ENCODE measurements at regions not wholly inside any gene's neighbourhood (a gene's known extent, or its start where the extent isn't known, plus 50 kb on each side); places are given as distances from the start of the nearest gene placed in this dataset.

GRCh38 chr6:155646443-155646842 lies 190.8 kb upstream of the NOX3 start:
- no peak overlapping the region for H3K4me3 Mint-ChIP-seq
- no peak overlapping the region for H3K4me3 ChIP-seq (ENCODE audit: low read depth, low read length)
- no peaks in the 10 kb centered on the region for H3K36me3 ChIP-seq (ENCODE audit: control insufficient read depth, insufficient read depth, low read length)
- no peaks in the 10 kb centered on the region for H3K4me1 ChIP-seq (ENCODE audit: control insufficient read depth, insufficient read depth, low read length, poor library complexity, severe bottlenecking)
- H3K27me3 ChIP-seq (ENCODE audit: control insufficient read depth, insufficient read depth, low read length): no peaks in the 10 kb centered on the region
- H3K36me3 Mint-ChIP-seq: no peaks in the 10 kb centered on the region
- no peaks in the 10 kb centered on the region for H3K9me3 ChIP-seq (ENCODE audit: control insufficient read depth in 2 of 2, low read length in 2 of 2)
- H3K27ac Mint-ChIP-seq: no peak overlapping the region
- peaks cover 8% of the 10 kb centered on the region for H3K27me3 Mint-ChIP-seq
- DNase-seq: no peak
- H3K27ac ChIP-seq (ENCODE audit: insufficient read depth, low read length, poor library complexity, severe bottlenecking): no peak overlapping the region
- H3K4me1 Mint-ChIP-seq: peaks cover 0 to 4% (median 1%) of the 10 kb centered on the region in 4 donors
- peaks cover 0 to 8% (median 3%) of the 10 kb centered on the region in 7 donors for H3K9me3 Mint-ChIP-seq
- no peak for ATAC-seq (ENCODE audit: low read depth in 2 of 2)

- H3K27ac ChIP-seq (ENCODE audit: insufficient read depth, low read length, poor library complexity, severe bottlenecking): no peak overlapping the region
- H3K4me1 ChIP-seq (ENCODE audit: control insufficient read depth, insufficient read depth, low read length, poor library complexity, severe bottlenecking): no peaks in the 10 kb centered on the region
- no peaks in the 10 kb centered on the region for H3K36me3 ChIP-seq (ENCODE audit: control insufficient read depth, insufficient read depth, low read length)
- no peaks in the 10 kb centered on the region for H3K9me3 ChIP-seq (ENCODE audit: control insufficient read depth in 2 of 2, low read length in 2 of 2)
- peaks cover 0 to 18% (median 6%) of the 10 kb centered on the region in 7 donors for H3K9me3 Mint-ChIP-seq
- ATAC-seq (ENCODE audit: low read depth in 2 of 2): no peak
- H3K27ac Mint-ChIP-seq: no peak overlapping the region
- H3K4me3 Mint-ChIP-seq: no peak overlapping the region
- H3K27me3 ChIP-seq (ENCODE audit: control insufficient read depth, insufficient read depth, low read length): no peaks in the 10 kb centered on the region
- peaks cover 0 to 4% (median 1%) of the 10 kb centered on the region in 4 donors for H3K4me1 Mint-ChIP-seq
- H3K4me3 ChIP-seq (ENCODE audit: low read depth, low read length): no peak overlapping the region
- no peak for DNase-seq
- H3K36me3 Mint-ChIP-seq: no peaks in the 10 kb centered on the region
- H3K27me3 Mint-ChIP-seq: peaks cover 8% of the 10 kb centered on the region
Observed at GRCh38 chr6:155645325-155645724, 189.7 kb upstream of the NOX3 start.

GRCh38 chr6:155641603-155642002 lies 186.0 kb upstream of the NOX3 start:
- Mint-ChIP-seq H3K4me1 (no peaks in the 10 kb centered on the region), H3K36me3 (no peaks in the 10 kb centered on the region), H3K27ac (no peak overlapping the region)

GRCh38 chr6:155638200-155638599 lies 182.6 kb upstream of the NOX3 start:
- H3K9me3 ChIP-seq (ENCODE audit: control insufficient read depth in 2 of 2, low read length in 2 of 2): peaks cover 0 to 1% of the 10 kb centered on the region in 2 experiments
- H3K4me1 ChIP-seq (ENCODE audit: control insufficient read depth, insufficient read depth, low read length, poor library complexity, severe bottlenecking): no peaks in the 10 kb centered on the region
- Mint-ChIP-seq H3K27ac (no peak overlapping the region), H3K4me3 (no peak overlapping the region), H3K27me3 (no peaks in the 10 kb centered on the region), H3K9me3 (peaks cover 4 to 18% (median 6%) of the 10 kb centered on the region in 7 donors), H3K4me1 (no peaks in the 10 kb centered on the region), H3K36me3 (no peaks in the 10 kb centered on the region)
- no peak overlapping the region for H3K27ac ChIP-seq (ENCODE audit: insufficient read depth, low read length, poor library complexity, severe bottlenecking)
- no peaks in the 10 kb centered on the region for H3K27me3 ChIP-seq (ENCODE audit: control insufficient read depth, insufficient read depth, low read length)
- ATAC-seq (ENCODE audit: low read depth in 2 of 2) (no peak), DNase-seq (no peak)
- H3K4me3 ChIP-seq (ENCODE audit: low read depth, low read length): no peak overlapping the region
- no peaks in the 10 kb centered on the region for H3K36me3 ChIP-seq (ENCODE audit: control insufficient read depth, insufficient read depth, low read length)

More at GRCh38 chr6:155641603-155642002, 186.0 kb upstream of the NOX3 start:
- Histone ChIP-seq H3K9me3 (ENCODE audit: control insufficient read depth in 2 of 2, low read length in 2 of 2) (peaks cover 0 to 1% of the 10 kb centered on the region in 2 experiments), H3K4me1 (ENCODE audit: control insufficient read depth, insufficient read depth, low read length, poor library complexity, severe bottlenecking) (no peaks in the 10 kb centered on the region), H3K36me3 (ENCODE audit: control insufficient read depth, insufficient read depth, low read length) (no peaks in the 10 kb centered on the region), H3K27ac (ENCODE audit: insufficient read depth, low read length, poor library complexity, severe bottlenecking) (no peak overlapping the region), H3K4me3 (ENCODE audit: low read depth, low read length) (no peak overlapping the region), H3K27me3 (ENCODE audit: control insufficient read depth, insufficient read depth, low read length) (no peaks in the 10 kb centered on the region)
- Mint-ChIP-seq H3K27me3 (peaks cover 8% of the 10 kb centered on the region), H3K4me3 (no peak overlapping the region), H3K9me3 (peaks cover 0 to 18% (median 6%) of the 10 kb centered on the region in 7 donors)
- DNase-seq: no peak
- ATAC-seq (ENCODE audit: low read depth in 2 of 2): no peak

- Mint-ChIP-seq H3K27me3 (no peaks in the 10 kb centered on the region), H3K4me1 (no peaks in the 10 kb centered on the region), H3K9me3 (peaks cover 0 to 5% (median 0%) of the 10 kb centered on the region in 7 donors), H3K36me3 (no peaks in the 10 kb centered on the region), H3K4me3 (no peak overlapping the region), H3K27ac (no peak overlapping the region)
- Histone ChIP-seq H3K27ac (ENCODE audit: insufficient read depth, low read length, poor library complexity, severe bottlenecking) (no peak overlapping the region), H3K9me3 (ENCODE audit: control insufficient read depth in 2 of 2, low read length in 2 of 2) (peaks cover 0 to 1% of the 10 kb centered on the region in 2 experiments), H3K36me3 (ENCODE audit: control insufficient read depth, insufficient read depth, low read length) (no peaks in the 10 kb centered on the region), H3K27me3 (ENCODE audit: control insufficient read depth, insufficient read depth, low read length) (no peaks in the 10 kb centered on the region), H3K4me1 (ENCODE audit: control insufficient read depth, insufficient read depth, low read length, poor library complexity, severe bottlenecking) (no peaks in the 10 kb centered on the region), H3K4me3 (ENCODE audit: low read depth, low read length) (no peak overlapping the region)
- no peak for ATAC-seq (ENCODE audit: low read depth in 2 of 2)
- no peak for DNase-seq
Observed at GRCh38 chr6:155635416-155635815, 179.8 kb upstream of the NOX3 start.

- Histone ChIP-seq H3K4me1 (ENCODE audit: control insufficient read depth, insufficient read depth, low read length, poor library complexity, severe bottlenecking) (no peaks in the 10 kb centered on the region), H3K36me3 (ENCODE audit: control insufficient read depth, insufficient read depth, low read length) (no peaks in the 10 kb centered on the region), H3K27me3 (ENCODE audit: control insufficient read depth, insufficient read depth, low read length) (no peaks in the 10 kb centered on the region), H3K27ac (ENCODE audit: insufficient read depth, low read length, poor library complexity, severe bottlenecking) (no peak overlapping the region), H3K9me3 (ENCODE audit: control insufficient read depth in 2 of 2, low read length in 2 of 2) (no peaks in the 10 kb centered on the region), H3K4me3 (ENCODE audit: low read depth, low read length) (no peak overlapping the region)
- Mint-ChIP-seq H3K36me3 (no peaks in the 10 kb centered on the region), H3K27ac (no peak overlapping the region), H3K27me3 (no peaks in the 10 kb centered on the region), H3K4me1 (peaks cover 0 to 6% (median 1%) of the 10 kb centered on the region in 4 donors), H3K4me3 (no peak overlapping the region), H3K9me3 (peaks cover 0 to 5% (median 1%) of the 10 kb centered on the region in 7 donors)
- ATAC-seq (ENCODE audit: low read depth in 2 of 2): no peak
- DNase-seq: no peak
Observed at GRCh38 chr6:155630085-155630484, 174.4 kb upstream of the NOX3 start.

- H3K4me1 ChIP-seq (ENCODE audit: control insufficient read depth, insufficient read depth, low read length, poor library complexity, severe bottlenecking): no peaks in the 10 kb centered on the region
- no peak overlapping the region for H3K4me3 ChIP-seq (ENCODE audit: low read depth, low read length)
- Mint-ChIP-seq H3K27me3 (no peaks in the 10 kb centered on the region), H3K4me3 (no peak overlapping the region), H3K36me3 (no peaks in the 10 kb centered on the region), H3K4me1 (peaks cover 0 to 6% (median 1%) of the 10 kb centered on the region in 4 donors), H3K27ac (no peak overlapping the region), H3K9me3 (peaks cover 0 to 5% (median 1%) of the 10 kb centered on the region in 7 donors)
- no peaks in the 10 kb centered on the region for H3K36me3 ChIP-seq (ENCODE audit: control insufficient read depth, insufficient read depth, low read length)
- ATAC-seq (ENCODE audit: low read depth in 2 of 2) (no peak), DNase-seq (no peak)
- H3K27ac ChIP-seq (ENCODE audit: insufficient read depth, low read length, poor library complexity, severe bottlenecking): no peak overlapping the region
- no peaks in the 10 kb centered on the region for H3K9me3 ChIP-seq (ENCODE audit: control insufficient read depth in 2 of 2, low read length in 2 of 2)
- H3K27me3 ChIP-seq (ENCODE audit: control insufficient read depth, insufficient read depth, low read length): no peaks in the 10 kb centered on the region
Observed at GRCh38 chr6:155629652-155630051, 174.0 kb upstream of the NOX3 start.

- Histone ChIP-seq H3K4me1 (ENCODE audit: control insufficient read depth, insufficient read depth, low read length, poor library complexity, severe bottlenecking) (no peaks in the 10 kb centered on the region), H3K4me3 (ENCODE audit: low read depth, low read length) (no peak overlapping the region), H3K27me3 (ENCODE audit: control insufficient read depth, insufficient read depth, low read length) (no peaks in the 10 kb centered on the region), H3K27ac (ENCODE audit: insufficient read depth, low read length, poor library complexity, severe bottlenecking) (no peak overlapping the region), H3K36me3 (ENCODE audit: control insufficient read depth, insufficient read depth, low read length) (no peaks in the 10 kb centered on the region), H3K9me3 (ENCODE audit: control insufficient read depth in 2 of 2, low read length in 2 of 2) (no peaks in the 10 kb centered on the region)
- H3K36me3 Mint-ChIP-seq: no peaks in the 10 kb centered on the region
- H3K4me3 Mint-ChIP-seq: no peak overlapping the region
- no peaks in the 10 kb centered on the region for H3K27me3 Mint-ChIP-seq
- H3K27ac Mint-ChIP-seq: no peak overlapping the region
- H3K9me3 Mint-ChIP-seq: peaks cover 0 to 3% (median 1%) of the 10 kb centered on the region in 7 donors
- H3K4me1 Mint-ChIP-seq: peaks cover 0 to 6% (median 1%) of the 10 kb centered on the region in 4 donors
- peak in 1 of 3 donors; percentile 68 for DNase-seq
- peak in 1 of 2 donors; percentile 16 for ATAC-seq (ENCODE audit: low read depth in 2 of 2)
Observed at GRCh38 chr6:155628306-155628705, 172.7 kb upstream of the NOX3 start.

Measured in CD4-positive, CD25-positive, alpha-beta regulatory T cell (primary cell).